NCI-H2196 (cell line): ENCODE measurements at regions not wholly inside any gene's neighbourhood (a gene's known extent, or its start where the extent isn't known, plus 50 kb on each side); places are given as distances from the start of the nearest gene placed in this dataset.
"Not testable (repeated sequence)": the region's sequence is repeated elsewhere in the genome, so short reads cannot be mapped to it uniquely, and the experiment has no call there.

Experiments used
- DNase-seq: peaks from one replicate; lab custom pipeline; 2025; ENCODE audit not compliant: unreplicated experiment; lab: John Stamatoyannopoulos, UW

DNA sequence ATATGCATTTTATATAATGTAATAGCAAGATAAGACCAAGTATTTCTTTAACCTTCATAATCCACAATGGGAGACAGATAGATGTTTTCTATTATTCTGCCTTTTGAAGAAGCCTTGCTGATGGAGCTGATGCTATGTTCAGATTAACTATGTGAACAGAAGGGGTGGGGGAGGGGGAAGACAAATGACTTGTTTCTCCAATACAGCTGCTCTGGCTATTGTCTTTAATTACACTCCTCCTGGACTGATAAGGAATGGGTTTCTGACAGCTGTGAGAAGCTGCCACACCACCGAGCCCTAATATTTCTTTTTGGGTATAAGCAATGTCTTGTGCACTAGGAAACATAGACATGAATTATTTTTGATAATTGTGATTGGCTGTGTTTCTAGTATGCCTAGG lies 62.0 kb downstream of the CAVIN4 start:
- no peak for DNase-seq

DNA sequence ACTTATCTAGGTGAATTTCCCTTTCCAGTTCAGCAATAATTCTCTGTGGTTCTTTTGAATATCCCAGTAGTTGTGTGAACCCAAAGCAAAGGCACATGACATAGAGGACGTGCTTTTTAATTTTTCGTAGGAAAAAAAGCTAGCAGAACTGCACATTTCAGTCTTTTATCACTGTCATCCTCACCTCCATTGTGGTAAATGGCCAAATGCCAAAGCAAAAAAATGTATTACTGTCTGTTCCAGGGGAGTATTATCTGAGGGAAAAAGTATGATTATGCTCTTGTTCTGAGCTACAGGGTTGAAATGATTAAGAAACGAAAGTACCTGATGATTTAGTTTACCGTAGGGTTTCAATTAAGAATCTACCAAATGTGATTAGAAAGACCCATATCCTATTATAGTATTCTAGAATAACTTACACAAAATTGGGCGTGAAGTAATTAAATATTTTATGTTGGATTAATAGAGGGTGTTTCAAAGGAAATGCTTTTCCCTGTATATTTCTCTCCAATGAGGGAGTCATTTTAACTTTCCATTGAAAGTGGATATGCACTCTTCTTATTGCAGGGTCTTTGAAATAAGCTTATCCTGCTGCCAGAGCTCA lies 62.7 kb downstream of the CAVIN4 start:
- DNase-seq, result no peak

- DNase-seq, result no peak
Measured at GRCh38 chr9:100641166-100641565, 63.3 kb downstream of the CAVIN4 start.

GRCh38 chr9:100652850-100653249 lies 75.0 kb downstream of the CAVIN4 start:
- DNase-seq, result no peak

- DNase-seq, result no peak
Measured at GRCh38 chr9:100653643-100654334, 75.9 kb downstream of the CAVIN4 start.

DNA sequence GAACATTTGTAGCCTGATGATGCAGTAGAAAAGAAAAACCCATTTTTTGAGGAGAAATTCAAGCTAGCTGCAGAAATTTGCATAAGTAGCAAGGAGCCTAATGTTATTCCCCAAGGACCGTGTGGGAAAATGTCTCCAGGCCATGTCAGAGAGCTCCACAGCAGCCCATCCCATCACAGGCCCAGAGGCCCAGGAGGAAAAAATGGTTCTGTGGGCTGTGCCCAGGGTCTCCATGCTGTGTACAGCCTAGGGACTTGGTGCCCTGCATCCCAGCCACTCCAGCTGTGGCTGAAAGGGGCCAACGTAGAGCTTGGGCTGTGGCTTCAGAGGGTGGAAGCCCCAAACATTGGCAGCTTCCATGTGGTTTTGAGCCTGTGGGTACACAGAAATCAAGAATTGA lies 79.0 kb downstream of the CAVIN4 start:
- DNase-seq, result not testable (repeated sequence)

GRCh38 chr9:100661668-100662067 lies 83.8 kb downstream of the CAVIN4 start:
- no peak for DNase-seq

GRCh38 chr9:100662122-100662521 lies 84.2 kb downstream of the CAVIN4 start:
- no peak for DNase-seq

DNA sequence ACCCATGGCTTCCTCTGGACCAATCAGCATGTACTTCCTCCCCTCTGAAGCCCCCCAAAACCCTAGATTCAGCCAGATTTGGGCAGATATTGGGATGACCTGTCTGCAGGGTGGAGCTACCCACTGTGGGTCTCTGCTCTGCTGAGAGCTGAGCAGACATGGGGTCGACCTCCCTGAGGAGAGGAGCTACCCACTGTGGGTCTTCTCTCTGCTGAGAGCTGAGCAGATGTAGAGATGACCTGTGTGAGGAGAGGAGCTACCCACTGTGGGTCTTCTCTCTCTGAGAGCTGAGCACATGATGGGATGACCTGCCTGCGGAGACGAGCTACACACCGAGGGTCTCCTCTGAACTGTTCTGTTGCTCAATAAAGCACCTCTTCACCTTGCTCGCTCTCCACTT lies 89.6 kb downstream of the CAVIN4 start:
- DNase-seq, result no peak

DNA sequence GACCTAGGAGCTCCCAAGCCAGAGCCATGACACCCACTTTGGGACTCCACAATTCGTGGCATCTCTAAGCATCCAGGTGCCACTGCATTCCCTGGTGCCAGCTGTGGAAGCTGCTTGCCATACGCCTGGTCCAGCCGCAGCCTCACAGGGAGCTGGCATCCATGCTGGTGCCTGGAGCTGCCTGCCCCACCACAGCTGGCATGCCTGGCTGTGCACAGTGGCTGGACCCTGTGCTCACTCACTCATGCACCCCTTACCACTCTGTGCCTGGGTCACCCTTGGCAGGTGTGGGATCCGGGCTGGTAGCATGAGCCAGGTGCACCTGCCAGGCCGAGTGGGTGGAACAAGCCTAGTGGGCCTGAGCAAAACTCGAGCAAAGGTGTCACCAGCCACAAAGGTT lies 90.1 kb downstream of the CAVIN4 start:
- DNase-seq, result no peak

- DNase-seq, result no peak
Measured at GRCh38 chr9:100669968-100670367, 92.1 kb downstream of the CAVIN4 start.

DNA sequence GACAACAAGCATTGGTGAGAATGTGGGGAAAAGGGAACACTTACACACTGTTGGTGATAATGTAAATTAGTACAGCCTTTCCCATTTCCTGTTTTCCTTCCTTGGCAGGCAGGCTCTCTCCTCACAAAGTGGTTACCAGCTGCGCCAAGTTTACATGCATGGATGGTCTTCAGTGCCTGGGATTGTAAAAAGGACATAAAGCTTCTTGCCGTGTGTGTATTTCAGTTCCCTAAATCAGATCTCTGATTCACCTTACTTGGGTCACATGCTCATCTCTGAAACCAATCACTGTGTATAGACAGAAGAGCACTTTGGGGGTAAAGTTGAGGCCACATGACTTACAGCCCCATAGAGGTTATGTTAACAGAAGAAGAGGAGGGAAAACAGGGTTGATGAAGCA lies 92.8 kb downstream of the CAVIN4 start:
- no peak for DNase-seq

DNA sequence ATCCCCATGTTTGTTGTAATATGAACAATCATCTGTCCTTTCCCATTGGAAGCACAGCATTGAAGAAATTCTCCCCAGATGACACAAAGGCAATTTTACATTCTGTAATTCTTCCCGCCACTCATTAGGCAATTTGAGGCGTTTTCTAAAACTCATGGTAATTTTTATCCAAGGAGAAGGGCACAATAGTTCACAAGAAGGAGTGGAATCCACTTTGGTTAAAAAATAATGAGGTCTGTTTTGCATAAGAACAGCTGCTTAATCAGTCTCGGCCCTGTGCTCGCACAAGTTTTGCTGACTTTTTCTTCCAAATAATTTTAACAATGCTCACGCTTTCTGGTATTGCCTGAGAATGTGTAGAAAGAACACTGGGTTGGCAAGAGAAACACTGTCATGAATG lies 94.0 kb downstream of the CAVIN4 start:
- DNase-seq, result no peak

DNA sequence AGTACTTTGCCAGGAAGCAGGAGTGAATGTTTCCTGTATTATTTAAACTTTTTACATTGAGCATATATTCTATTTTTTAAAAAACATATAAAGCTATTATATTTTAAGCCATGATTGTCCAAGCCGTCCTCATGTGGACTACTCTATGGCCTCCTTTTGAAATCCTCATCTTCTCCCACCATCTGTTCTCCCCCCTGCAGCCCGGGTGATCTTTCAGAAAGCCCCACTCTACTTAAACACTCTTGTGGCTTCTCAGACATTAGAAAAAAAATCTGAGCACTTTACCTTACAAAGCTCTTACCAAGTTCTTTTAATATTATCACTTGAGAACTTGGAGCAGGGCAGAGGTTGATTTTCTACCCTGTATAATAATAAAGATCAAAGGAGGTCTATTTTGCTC lies 95.4 kb downstream of the CAVIN4 start:
- DNase-seq, result no peak

DNA sequence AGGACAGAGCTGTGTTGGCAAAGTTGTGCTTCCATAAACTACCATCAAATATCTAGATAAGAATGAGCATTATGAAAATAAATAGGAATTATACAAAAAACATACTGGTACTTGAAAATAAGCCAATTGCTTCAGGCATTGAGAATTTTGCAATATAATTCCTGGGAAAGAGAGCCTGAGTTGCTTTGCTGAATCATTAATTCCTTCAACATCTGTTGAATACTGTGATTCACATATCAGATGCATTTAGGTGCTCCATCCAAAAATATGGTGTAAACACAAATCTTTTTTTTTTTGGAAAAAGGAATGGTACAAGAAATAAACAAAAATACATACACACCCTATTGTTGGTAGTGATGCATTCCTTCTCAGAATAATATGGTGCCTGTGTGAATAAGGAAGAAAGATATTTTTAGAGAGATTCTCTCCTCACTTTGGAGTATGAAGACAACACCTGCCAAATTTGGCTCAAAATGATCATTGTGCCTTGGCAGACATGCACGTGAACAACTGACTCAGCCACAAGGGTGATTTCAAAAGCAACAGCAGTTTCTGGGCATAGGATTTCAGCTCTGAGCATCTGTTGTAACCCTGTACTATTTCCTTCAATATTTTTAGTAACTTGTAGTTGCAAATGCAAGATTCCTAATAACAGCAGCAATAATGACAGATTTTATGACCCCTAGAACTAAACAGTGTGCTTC lies 96.7 kb downstream of the CAVIN4 start:
- no peak for DNase-seq

DNA sequence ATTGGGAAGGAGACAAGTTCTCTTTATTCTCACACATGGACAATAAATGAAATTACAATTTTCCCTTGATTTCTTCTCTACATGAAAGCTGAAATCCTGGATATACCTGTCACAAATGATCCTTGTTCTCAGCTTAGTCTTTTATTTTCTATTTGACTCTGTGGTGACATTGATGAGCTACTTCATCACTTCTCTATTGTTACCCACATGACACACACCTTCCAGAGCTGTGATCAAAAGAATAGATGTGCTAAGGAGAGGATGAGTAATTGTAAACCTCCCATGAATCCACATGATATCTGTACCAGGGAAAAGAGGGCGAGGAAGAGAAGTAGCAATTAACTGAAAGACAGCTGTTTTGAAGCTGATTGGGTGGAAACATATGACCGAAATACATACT lies 102.0 kb downstream of the CAVIN4 start:
- no peak for DNase-seq

DNA sequence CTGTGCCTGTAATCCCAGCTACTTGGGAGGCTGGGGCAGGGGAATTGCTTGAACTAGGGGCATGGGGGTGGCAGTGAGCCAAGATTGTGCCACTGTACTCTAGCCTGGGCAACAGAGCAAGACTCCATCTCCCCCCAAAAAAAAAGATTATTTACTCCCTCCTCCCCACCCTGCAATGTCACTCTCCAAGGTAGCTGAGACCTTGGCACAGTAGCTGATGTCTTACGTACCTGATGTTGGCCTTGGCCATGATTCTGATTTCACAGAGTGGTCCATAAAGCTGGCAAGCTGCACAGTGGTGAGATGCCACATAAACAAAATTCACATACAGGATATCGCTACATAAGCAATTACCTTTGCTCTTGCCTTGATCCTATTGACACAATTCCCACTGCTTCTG lies 108.5 kb downstream of the CAVIN4 start:
- no peak for DNase-seq

DNA sequence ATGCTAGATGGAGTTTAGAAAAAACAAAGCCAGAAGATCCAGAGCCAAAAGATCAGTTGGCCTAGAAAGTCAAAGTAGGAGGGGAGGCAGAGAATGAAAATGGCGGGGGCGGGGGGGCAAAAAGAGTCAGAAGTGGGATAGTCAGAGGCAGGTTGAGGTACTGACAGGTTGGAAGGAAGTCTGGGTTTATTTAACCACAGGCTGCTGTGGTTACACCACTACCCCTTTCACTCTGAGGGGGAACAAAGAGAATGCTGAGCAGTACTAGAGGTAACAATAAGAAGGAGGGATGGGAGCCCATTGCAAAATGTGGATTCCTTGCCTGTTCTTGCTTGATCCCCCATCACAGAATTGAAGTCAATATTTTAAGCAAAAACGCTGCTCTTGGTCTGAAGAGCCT lies 111.8 kb downstream of the CAVIN4 start:
- DNase-seq, result no peak

DNA sequence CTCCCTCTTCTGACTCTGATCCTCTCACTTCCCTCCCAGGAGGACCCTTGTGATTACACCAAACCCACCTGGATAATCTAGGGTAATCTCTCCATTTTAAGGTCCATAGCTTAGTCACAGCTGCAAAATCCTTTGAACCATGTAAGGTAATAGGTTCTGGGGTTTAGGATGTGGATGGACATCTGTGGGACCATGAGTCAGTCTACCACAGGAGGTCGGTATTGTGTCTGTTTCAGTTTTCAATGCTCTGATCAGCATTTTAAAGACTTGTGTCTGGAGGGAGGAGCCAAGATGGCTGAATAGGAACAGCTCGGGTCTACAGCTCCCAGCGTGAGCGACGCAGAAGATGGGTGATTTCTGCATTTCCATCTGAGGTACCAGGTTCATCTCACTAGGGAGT lies 112.6 kb downstream of the CAVIN4 start:
- no peak for DNase-seq

GRCh38 chr9:100697339-100697738 lies 119.5 kb downstream of the CAVIN4 start:
- no peak for DNase-seq

GRCh38 chr9:100698945-100699344 lies 121.1 kb downstream of the CAVIN4 start:
- DNase-seq, result no peak

- DNase-seq, result no peak
Measured at GRCh38 chr9:100699668-100700067, 121.8 kb downstream of the CAVIN4 start.
